H9 (cell line): ENCODE measurements at regions not wholly inside any gene's neighbourhood (a gene's known extent, or its start where the extent isn't known, plus 50 kb on each side); places are given as distances from the start of the nearest gene placed in this dataset.

ENCODE experiments used
- DNase-seq: peaks from one replicate; pipeline ENCODE4 v3.0.0-alpha.2; 2017
- H2AFZ ChIP-seq: one replicate; pipeline ENCODE4 v1.6.1; 2013; ENCODE audit warnings: mild to moderate bottlenecking, low read length, control low read depth, moderate library complexity
- H2AK5ac ChIP-seq: 2 replicates; pipeline ENCODE4 v1.6.1; 2013; ENCODE audit warnings: low read length, control low read depth, mixed read lengths; ENCODE audit not compliant: insufficient read length
- H2BK120ac ChIP-seq: one replicate; pipeline ENCODE4 v1.6.1; 2013; ENCODE audit warnings: low read depth, mild to moderate bottlenecking, low read length, control low read depth, inconsistent platforms; ENCODE audit not compliant: poor library complexity, severe bottlenecking
- H2BK12ac ChIP-seq: 2 replicates; pipeline ENCODE4 v1.6.1; 2013; ENCODE audit warnings: low read length, control low read depth, mixed read lengths, low read depth; ENCODE audit not compliant: insufficient read length
- H2BK15ac ChIP-seq: 2 replicates; pipeline ENCODE4 v1.6.1; 2013; ENCODE audit warnings: low read depth, low read length, control low read depth
- H2BK20ac ChIP-seq: one replicate; pipeline ENCODE4 v1.6.1; 2013; ENCODE audit warnings: low read depth, mild to moderate bottlenecking, low read length, control low read depth, inconsistent platforms; ENCODE audit not compliant: poor library complexity, severe bottlenecking
- H2BK5ac ChIP-seq: 2 replicates; pipeline ENCODE4 v1.6.1; 2013; ENCODE audit warnings: low read length, control low read depth, mixed read lengths; ENCODE audit not compliant: insufficient read length
- H3K14ac ChIP-seq: 2 replicates; pipeline ENCODE4 v1.6.1; 2013; ENCODE audit warnings: low read length, control low read depth; ENCODE audit not compliant: insufficient read depth
- H3K18ac ChIP-seq: 2 replicates; pipeline ENCODE4 v1.6.1; 2013; ENCODE audit warnings: low read depth, mild to moderate bottlenecking, mixed read lengths, low read length, control low read depth; ENCODE audit not compliant: insufficient read length
- H3K23ac ChIP-seq: 2 replicates; pipeline ENCODE4 v1.6.1; 2013; ENCODE audit warnings: low read length, control low read depth, mixed read lengths, low read depth; ENCODE audit not compliant: insufficient read length
- H3K23me2 ChIP-seq: 2 replicates; pipeline ENCODE4 v1.6.1; 2013; ENCODE audit warnings: low read depth, mild to moderate bottlenecking, mixed read lengths, low read length, control low read depth; ENCODE audit not compliant: insufficient read length, poor library complexity, severe bottlenecking
- H3K27ac ChIP-seq: 2 replicates; pipeline ENCODE4 v1.5.1; 2013; ENCODE audit warnings: low read length, control low read depth, mixed read lengths, low read depth; ENCODE audit not compliant: insufficient read length
- H3K27me3 ChIP-seq: 2 replicates; pipeline ENCODE4 v1.6.1; 2013; ENCODE audit warnings: low read length, control low read depth, inconsistent platforms; ENCODE audit not compliant: insufficient read depth
- H3K4ac ChIP-seq: 2 replicates; pipeline ENCODE4 v1.6.1; 2013; ENCODE audit warnings: low read depth, mild to moderate bottlenecking, control low read depth, inconsistent platforms, low read length, moderate library complexity
- H3K4me1 ChIP-seq: 2 replicates; pipeline ENCODE4 v1.6.1; 2013; ENCODE audit warnings: low read length, control low read depth, inconsistent platforms; ENCODE audit not compliant: insufficient read depth
- H3K4me2 ChIP-seq: 2 replicates; pipeline ENCODE4 v1.6.1; 2013; ENCODE audit warnings: low read length, control low read depth, mixed read lengths; ENCODE audit not compliant: insufficient read length, insufficient read depth
- H3K56ac ChIP-seq: 2 replicates; pipeline ENCODE4 v1.6.1; 2013; ENCODE audit warnings: low read depth, mild to moderate bottlenecking, mixed read lengths, low read length, control low read depth; ENCODE audit not compliant: insufficient read length
- H3K79me1 ChIP-seq: 2 replicates; pipeline ENCODE4 v1.6.1; 2013; ENCODE audit warnings: low read depth, mild to moderate bottlenecking, moderate library complexity, low read length, control low read depth, inconsistent platforms; ENCODE audit not compliant: insufficient read depth, poor library complexity, severe bottlenecking
- H3K79me2 ChIP-seq: 2 replicates; pipeline ENCODE4 v1.6.1; 2013; ENCODE audit warnings: low read length, control low read depth, inconsistent platforms; ENCODE audit not compliant: insufficient read depth
- H3K9ac ChIP-seq: 2 replicates; pipeline ENCODE4 v1.6.1; 2013; ENCODE audit warnings: low read length, control low read depth, mixed read lengths; ENCODE audit not compliant: insufficient read length; ENCODE audit errors: extremely low read depth
- H3K9me3 ChIP-seq: one replicate; pipeline ENCODE4 v1.6.1; 2013; ENCODE audit warnings: low read depth, low read length, inconsistent platforms; ENCODE audit not compliant: control insufficient read depth
- H3T11ph ChIP-seq: one replicate; pipeline ENCODE4 v1.6.1; 2013; ENCODE audit warnings: mild to moderate bottlenecking, low read length, control low read depth, inconsistent platforms
- H4K20me1 ChIP-seq: one replicate; pipeline ENCODE4 v1.6.1; 2013; ENCODE audit not compliant: control insufficient read depth, insufficient read length, insufficient read depth
- H4K5ac ChIP-seq: 2 replicates; pipeline ENCODE4 v1.6.1; 2013; ENCODE audit warnings: low read depth, mild to moderate bottlenecking, mixed read lengths, low read length, control low read depth; ENCODE audit not compliant: insufficient read length
- H4K8ac ChIP-seq: replicated peaks from 2 replicates; pipeline ENCODE4 v1.6.1; 2013; ENCODE audit warnings: low read length, control low read depth, mixed read lengths, low read depth; ENCODE audit not compliant: insufficient read length
- H4K91ac ChIP-seq: 2 replicates; pipeline ENCODE4 v1.6.1; 2013; ENCODE audit warnings: low read depth, mild to moderate bottlenecking, moderate library complexity, mixed read lengths, low read length, control low read depth; ENCODE audit not compliant: insufficient read length
- H3K27ac Mint-ChIP-seq, 3 experiments: 2 replicates in 2 of 3; 3 replicates in 1 of 3; pipeline ENCODE4 v1.8.0; 2020 to 2021; ENCODE audit warnings: mixed read lengths in 3 of 3, mild to moderate bottlenecking in 1 of 3, moderate library complexity in 1 of 3
- H3K27me3 Mint-ChIP-seq: 2 replicates; pipeline ENCODE4 v1.8.0; 2021; ENCODE audit warnings: low read depth, mild to moderate bottlenecking, moderate library complexity, mixed read lengths
- H3K36me3 Mint-ChIP-seq, 3 experiments: 2 replicates in 2 of 3; 3 replicates in 1 of 3; pipeline ENCODE4 v1.8.0; 2020 to 2021; ENCODE audit warnings: low read depth in 3 of 3, mixed read lengths in 3 of 3; ENCODE audit not compliant: insufficient read depth in 1 of 3
- H3K4me1 Mint-ChIP-seq, 2 experiments: 2 replicates each; pipeline ENCODE4 v1.8.0; 2020; ENCODE audit warnings: mixed read lengths in 2 of 2
- H3K4me3 Mint-ChIP-seq, 2 experiments: 2 replicates in 1 of 2; 3 replicates in 1 of 2; pipeline ENCODE4 v1.8.0; 2020 to 2021; ENCODE audit warnings: mild to moderate bottlenecking in 2 of 2, mixed read lengths in 2 of 2, moderate library complexity in 1 of 2
- H3K9me3 Mint-ChIP-seq, 2 experiments: 2 replicates in 1 of 2; 3 replicates in 1 of 2; pipeline ENCODE4 v1.8.0; 2020; ENCODE audit warnings: mild to moderate bottlenecking in 2 of 2, mixed read lengths in 2 of 2, moderate library complexity in 1 of 2
- WGBS: extraction: QIAGEN DNeasy Blood & Tissue Kit; methylation state at CpG from one replicate; pipeline ENCODE4 v1.1.7; 2013; ENCODE audit warnings: missing lambda C conversion rate, low lambda C conversion rate, mixed read lengths; ENCODE audit not compliant: insufficient read length; ENCODE audit errors: extremely low coverage; 5-methylcytosine and 5-hydroxymethylcytosine counted together
- TF ChIP-seq, protein P1 (sequence below): fragments of 200-600 bp; sonication (generic); conservative IDR thresholded peaks from 3 replicates; pipeline ENCODE4 v1.8.0; 2021; ENCODE audit warnings: antibody characterized with exemption, mild to moderate bottlenecking

DNA sequence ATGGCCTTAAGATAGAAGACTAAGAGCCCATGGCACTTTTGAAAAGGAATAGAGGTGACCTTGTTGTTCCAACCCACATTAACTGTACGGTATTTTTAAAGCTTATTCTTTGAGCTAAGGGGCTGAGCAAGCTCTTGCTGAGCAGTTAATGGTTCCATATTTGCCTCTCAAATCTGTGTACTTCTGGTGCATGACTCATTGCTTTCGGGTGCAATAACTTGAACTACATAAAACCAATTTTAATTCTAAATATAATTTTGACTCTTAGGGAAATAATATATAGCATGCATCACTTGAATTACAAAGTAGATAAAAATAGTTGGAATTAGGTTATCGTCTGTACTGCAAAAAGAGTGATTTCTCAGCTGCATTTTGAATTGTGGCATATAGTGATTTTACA is 348.1 kb upstream of the CITED2 start:
- Histone ChIP-seq H4K20me1 (no peaks in the 10 kb centered on the region), H3K27ac (no peak overlapping the region), H3K79me1 (no peaks in the 10 kb centered on the region), H2AFZ (no peak overlapping the region), H3K79me2 (no peaks in the 10 kb centered on the region), H3K14ac (no peak overlapping the region), H2BK120ac (no peak overlapping the region), H3K23ac (no peak overlapping the region), H3K9ac (no peak overlapping the region), H3K4ac (no peak overlapping the region), H3K9me3 (no peaks in the 10 kb centered on the region), H3K27me3 (no peaks in the 10 kb centered on the region), H4K5ac (no peak overlapping the region), H2BK5ac (no peak overlapping the region), H2AK5ac (no peak overlapping the region), H3K4me2 (no peak overlapping the region), H3T11ph (no peak overlapping the region), H4K91ac (no peak overlapping the region), H3K4me1 (no peaks in the 10 kb centered on the region), H2BK12ac (no peak overlapping the region), H2BK20ac (no peak overlapping the region), H4K8ac (no peak overlapping the region), H3K18ac (no peak overlapping the region), H3K23me2 (no peaks in the 10 kb centered on the region), H2BK15ac (no peak overlapping the region), H3K56ac (no peak overlapping the region)
- TF ChIP-seq, protein P1, sequence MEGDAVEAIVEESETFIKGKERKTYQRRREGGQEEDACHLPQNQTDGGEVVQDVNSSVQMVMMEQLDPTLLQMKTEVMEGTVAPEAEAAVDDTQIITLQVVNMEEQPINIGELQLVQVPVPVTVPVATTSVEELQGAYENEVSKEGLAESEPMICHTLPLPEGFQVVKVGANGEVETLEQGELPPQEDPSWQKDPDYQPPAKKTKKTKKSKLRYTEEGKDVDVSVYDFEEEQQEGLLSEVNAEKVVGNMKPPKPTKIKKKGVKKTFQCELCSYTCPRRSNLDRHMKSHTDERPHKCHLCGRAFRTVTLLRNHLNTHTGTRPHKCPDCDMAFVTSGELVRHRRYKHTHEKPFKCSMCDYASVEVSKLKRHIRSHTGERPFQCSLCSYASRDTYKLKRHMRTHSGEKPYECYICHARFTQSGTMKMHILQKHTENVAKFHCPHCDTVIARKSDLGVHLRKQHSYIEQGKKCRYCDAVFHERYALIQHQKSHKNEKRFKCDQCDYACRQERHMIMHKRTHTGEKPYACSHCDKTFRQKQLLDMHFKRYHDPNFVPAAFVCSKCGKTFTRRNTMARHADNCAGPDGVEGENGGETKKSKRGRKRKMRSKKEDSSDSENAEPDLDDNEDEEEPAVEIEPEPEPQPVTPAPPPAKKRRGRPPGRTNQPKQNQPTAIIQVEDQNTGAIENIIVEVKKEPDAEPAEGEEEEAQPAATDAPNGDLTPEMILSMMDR = no peak
- Mint-ChIP-seq H3K4me1 (peaks cover 10% of the 10 kb centered on the region in 2 experiments), H3K9me3 (peaks cover 0 to 4% of the 10 kb centered on the region in 2 experiments; a peak in 3 of 5 replicates), H3K27me3 (no peaks in the 10 kb centered on the region), H3K27ac (no peak overlapping the region), H3K36me3 (peaks cover 0 to 9% (median 0%) of the 10 kb centered on the region in 3 experiments; a peak in 2 of 7 replicates), H3K4me3 (no peak overlapping the region)
- no peak for DNase-seq
- no CpG with 5 or more reads among the region's 3 CpGs for WGBS
